Upper lobe of left lung (tissue), 4 donors: ENCODE measurements at regions not wholly inside any gene's neighbourhood (a gene's known extent, or its start where the extent isn't known, plus 50 kb on each side); places are given as distances from the start of the nearest gene placed in this dataset.
"Not testable (repeated sequence)": the region's sequence is repeated elsewhere in the genome, so short reads cannot be mapped to it uniquely, and the experiment has no call there.

ENCODE experiments used
- POLR2A ChIP-seq, 4 donors: fragments of 450-650 bp; IDR thresholded peaks; one replicate each; pipeline ENCODE4 v1.5.1; 2016 to 2017; ENCODE audit warnings: antibody characterized with exemption in 4 of 4, mild to moderate bottlenecking in 2 of 4
- POLR2AphosphoS5 ChIP-seq, 2 donors: sonication (generic); formaldehyde crosslinking; IDR thresholded peaks; one replicate each; pipeline ENCODE4 v1.5.1; 2017; ENCODE audit warnings: antibody characterized with exemption in 2 of 2
- TF ChIP-seq, protein P1 (sequence below), 6 experiments: fragments of 450-650 bp in 4 of 6; fragments of 200-600 bp in 2 of 6; sonication (generic) in 2 of 6; IDR thresholded peaks; one replicate each; pipeline ENCODE4 v1.5.1; 2016 to 2019; ENCODE audit warnings: antibody characterized with exemption in 6 of 6

DNA sequence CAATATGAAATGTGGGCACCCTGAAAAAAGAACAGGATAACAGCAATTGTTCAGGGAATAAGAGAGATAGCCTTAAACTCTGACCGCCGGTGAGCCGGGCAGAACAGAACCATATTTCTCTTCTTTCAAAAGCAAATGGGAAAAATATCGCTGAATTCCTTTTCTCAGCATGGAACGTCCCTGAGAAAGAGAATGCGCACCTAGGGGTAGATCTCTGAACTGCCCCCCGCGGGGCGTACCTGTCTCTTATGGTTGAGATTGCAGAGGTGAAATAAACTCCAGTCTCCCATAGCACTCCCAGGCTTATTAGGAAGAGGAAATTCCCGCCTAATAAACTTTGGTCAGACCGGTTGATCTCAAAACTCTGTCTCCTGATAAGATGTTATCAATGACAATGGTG is 82.1 kb upstream of the DEFB108B start:
- TF ChIP-seq, protein P1, sequence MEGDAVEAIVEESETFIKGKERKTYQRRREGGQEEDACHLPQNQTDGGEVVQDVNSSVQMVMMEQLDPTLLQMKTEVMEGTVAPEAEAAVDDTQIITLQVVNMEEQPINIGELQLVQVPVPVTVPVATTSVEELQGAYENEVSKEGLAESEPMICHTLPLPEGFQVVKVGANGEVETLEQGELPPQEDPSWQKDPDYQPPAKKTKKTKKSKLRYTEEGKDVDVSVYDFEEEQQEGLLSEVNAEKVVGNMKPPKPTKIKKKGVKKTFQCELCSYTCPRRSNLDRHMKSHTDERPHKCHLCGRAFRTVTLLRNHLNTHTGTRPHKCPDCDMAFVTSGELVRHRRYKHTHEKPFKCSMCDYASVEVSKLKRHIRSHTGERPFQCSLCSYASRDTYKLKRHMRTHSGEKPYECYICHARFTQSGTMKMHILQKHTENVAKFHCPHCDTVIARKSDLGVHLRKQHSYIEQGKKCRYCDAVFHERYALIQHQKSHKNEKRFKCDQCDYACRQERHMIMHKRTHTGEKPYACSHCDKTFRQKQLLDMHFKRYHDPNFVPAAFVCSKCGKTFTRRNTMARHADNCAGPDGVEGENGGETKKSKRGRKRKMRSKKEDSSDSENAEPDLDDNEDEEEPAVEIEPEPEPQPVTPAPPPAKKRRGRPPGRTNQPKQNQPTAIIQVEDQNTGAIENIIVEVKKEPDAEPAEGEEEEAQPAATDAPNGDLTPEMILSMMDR (IDR thresholded peaks at IDR 0.05): not testable (repeated sequence)
- not testable (repeated sequence) for TF ChIP-seq POLR2A, POLR2AphosphoS5 (IDR thresholded peaks at IDR 0.05)
